Fibroblast of lung (primary cell): ENCODE measurements at regions not wholly inside any gene's neighbourhood (a gene's known extent, or its start where the extent isn't known, plus 50 kb on each side); places are given as distances from the start of the nearest gene placed in this dataset.

Experiments
- DNase-seq, 2 donors: peaks; one replicate each; pipeline versions ENCODE4 v3.0.0 to v3.0.0-alpha.2; 2010; ENCODE audit warnings: low read depth in 2 of 2
- H2AFZ ChIP-seq: 2 replicates; pipeline ENCODE4 v1.5.1; 2012; ENCODE audit warnings: low read length, control low read depth, inconsistent platforms
- H3K27ac ChIP-seq: 2 replicates; pipeline ENCODE4 v1.5.1; 2011; ENCODE audit warnings: low read length, control low read depth; ENCODE audit not compliant: insufficient read depth
- H3K27me3 ChIP-seq: 2 replicates; pipeline ENCODE4 v1.5.1; 2011; ENCODE audit warnings: mild to moderate bottlenecking, low read length; ENCODE audit not compliant: control insufficient read depth, insufficient read depth
- H3K36me3 ChIP-seq: 2 replicates; pipeline ENCODE4 v1.5.1; 2011; ENCODE audit warnings: low read length; ENCODE audit not compliant: control insufficient read depth, insufficient read depth
- H3K4me1 ChIP-seq: 2 replicates; pipeline ENCODE4 v1.5.1; 2011; ENCODE audit warnings: low read length; ENCODE audit not compliant: control insufficient read depth, insufficient read depth; ENCODE audit errors: extremely low read depth
- H3K4me2 ChIP-seq: 2 replicates; pipeline ENCODE4 v1.5.1; 2011; ENCODE audit warnings: low read length, control low read depth; ENCODE audit not compliant: insufficient read depth; ENCODE audit errors: extremely low read depth
- H3K4me3 ChIP-seq, 4 experiments: fragments of 200-600 bp in 1 of 4; sonication (generic) in 1 of 4; replicated peaks in 1 of 4; 2 replicates each; pipeline ENCODE4 v1.5.1; 2011 to 2016; ENCODE audit warnings: low read length in 4 of 4, low read depth in 3 of 4, mild to moderate bottlenecking in 3 of 4, control low read depth in 2 of 4, inconsistent platforms in 1 of 4, mixed read lengths in 1 of 4; ENCODE audit not compliant: insufficient read depth in 1 of 4; ENCODE audit errors: control extremely low read depth in 1 of 4
- H3K79me2 ChIP-seq: 2 replicates; pipeline ENCODE4 v1.5.1; 2012; ENCODE audit warnings: mild to moderate bottlenecking, low read length, inconsistent platforms; ENCODE audit not compliant: control insufficient read depth, insufficient read depth
- H3K9ac ChIP-seq: 2 replicates; pipeline ENCODE4 v1.5.1; 2011; ENCODE audit warnings: mild to moderate bottlenecking, low read length, control low read depth; ENCODE audit not compliant: insufficient read depth
- H3K9me3 ChIP-seq: 2 replicates; pipeline ENCODE4 v1.5.1; 2012; ENCODE audit warnings: low read depth, low read length; ENCODE audit not compliant: control insufficient read depth, insufficient read depth
- H4K20me1 ChIP-seq: 2 replicates; pipeline ENCODE4 v1.5.1; 2011; ENCODE audit warnings: low read length; ENCODE audit not compliant: control insufficient read depth, insufficient read depth; ENCODE audit errors: extremely low read depth
- CTCF ChIP-seq, 2 donors: IDR thresholded peaks in 1 of 2; conservative IDR thresholded peaks in 1 of 2; 1 replicate in 1 of 2; 2 replicates in 1 of 2; pipeline ENCODE4 v1.5.1; 2011 to 2012; ENCODE audit warnings: low read length in 2 of 2, control low read depth in 1 of 2, inconsistent platforms in 1 of 2, low read depth in 1 of 2, mild to moderate bottlenecking in 1 of 2
- EZH2 ChIP-seq: IDR thresholded peaks from 2 replicates; pipeline ENCODE4 v1.5.1; 2012; ENCODE audit warnings: low read length, control low read depth, mild to moderate bottlenecking; ENCODE audit errors: missing control alignments

GRCh38 chr4:108493596-108493931 is 126.8 kb upstream of the RPL34 start:
- no peak for DNase-seq
- Histone ChIP-seq H2AFZ (no peak overlapping the region), H4K20me1 (no peaks in the 10 kb centered on the region), H3K9ac (no peak overlapping the region), H3K4me1 (no peaks in the 10 kb centered on the region), H3K4me2 (no peak overlapping the region), H3K27me3 (no peaks in the 10 kb centered on the region), H3K36me3 (no peaks in the 10 kb centered on the region), H3K27ac (no peak overlapping the region), H3K4me3 (no peak overlapping the region), H3K9me3 (no peaks in the 10 kb centered on the region), H3K79me2 (no peaks in the 10 kb centered on the region)
- TF ChIP-seq CTCF (conservative IDR thresholded peaks at IDR 0.05 in 1 of 2, IDR thresholded peaks at IDR 0.05 in 1 of 2; ENCODE audit: low read depth in 1 of 2, low read length in 2 of 2): no peak
- TF ChIP-seq EZH2: no peak

- Histone ChIP-seq H3K4me1 (no peaks in the 10 kb centered on the region), H3K9me3 (no peaks in the 10 kb centered on the region), H2AFZ (no peak overlapping the region), H3K27ac (no peak overlapping the region), H4K20me1 (no peaks in the 10 kb centered on the region), H3K4me2 (no peak overlapping the region), H3K9ac (no peak overlapping the region), H3K27me3 (no peaks in the 10 kb centered on the region), H3K36me3 (no peaks in the 10 kb centered on the region), H3K79me2 (no peaks in the 10 kb centered on the region), H3K4me3 (no peak overlapping the region)
- TF ChIP-seq CTCF (conservative IDR thresholded peaks at IDR 0.05 in 1 of 2, IDR thresholded peaks at IDR 0.05 in 1 of 2; ENCODE audit: low read depth in 1 of 2, low read length in 2 of 2) (peak; percentile 53 to 60), EZH2 (no peak)
- DNase-seq: peak; percentile 14 to 22
Observed at GRCh38 chr4:108492816-108493595, 127.4 kb upstream of the RPL34 start.

- H3K27ac ChIP-seq: no peak overlapping the region
- no peak overlapping the region for H3K4me2 ChIP-seq
- no peak overlapping the region for H3K4me3 ChIP-seq
- no peaks in the 10 kb centered on the region for H3K79me2 ChIP-seq
- no peak overlapping the region for H3K9ac ChIP-seq
- H3K36me3 ChIP-seq: no peaks in the 10 kb centered on the region
- no peaks in the 10 kb centered on the region for H4K20me1 ChIP-seq
- H3K27me3 ChIP-seq: no peaks in the 10 kb centered on the region
- DNase-seq: peak in 1 of 2 donors; percentile 33
- no peaks in the 10 kb centered on the region for H3K9me3 ChIP-seq
- TF ChIP-seq CTCF (conservative IDR thresholded peaks at IDR 0.05 in 1 of 2, IDR thresholded peaks at IDR 0.05 in 1 of 2; ENCODE audit: low read depth in 1 of 2, low read length in 2 of 2) (no peak), EZH2 (no peak)
- no peak overlapping the region for H2AFZ ChIP-seq
- H3K4me1 ChIP-seq: no peaks in the 10 kb centered on the region
Observed at GRCh38 chr4:108488865-108489264, 131.5 kb upstream of the RPL34 start.
